GM23338 (cell line): ENCODE measurements at regions not wholly inside any gene's neighbourhood (a gene's known extent, or its start where the extent isn't known, plus 50 kb on each side); places are given as distances from the start of the nearest gene placed in this dataset.

Experiments used
- ATAC-seq: fragments of 200-7000 bp; cut with Tn5 transposase; 3 replicates; pipeline ENCODE4 v1.9.1; 2020
- DNase-seq: peaks from one replicate; pipeline ENCODE4 v3.0.0-alpha.2; 2015; ENCODE audit warnings: low spot score
- H2AFZ ChIP-seq: fragments of 200-600 bp; sonication (generic); 2 replicates; pipeline ENCODE4 v1.8.0; 2016; ENCODE audit warnings: antibody characterized with exemption, mild to moderate bottlenecking, moderate library complexity
- H3F3A ChIP-seq: fragments of 200-600 bp; sonication (generic); replicated peaks from 2 replicates; pipeline ENCODE4 v1.8.0; 2017; ENCODE audit warnings: antibody characterized with exemption, mixed run types, low read depth
- H3K27ac ChIP-seq: fragments of 200-600 bp; sonication (generic); 2 replicates; pipeline ENCODE4 v1.6.1; 2016; ENCODE audit warnings: low read depth
- H3K27me3 ChIP-seq: fragments of 200-600 bp; sonication (generic); 2 replicates; pipeline ENCODE4 v1.8.0; 2016; ENCODE audit warnings: mild to moderate bottlenecking, mixed run types, moderate library complexity; ENCODE audit not compliant: insufficient read depth
- H3K36me3 ChIP-seq: fragments of 200-600 bp; sonication (generic); 2 replicates; pipeline ENCODE4 v1.8.0; 2016; ENCODE audit warnings: mild to moderate bottlenecking; ENCODE audit not compliant: insufficient read depth
- H3K4me1 ChIP-seq: fragments of 200-600 bp; sonication (generic); 2 replicates; pipeline ENCODE4 v1.8.0; 2016; ENCODE audit warnings: mild to moderate bottlenecking, moderate library complexity; ENCODE audit not compliant: insufficient read depth
- H3K4me2 ChIP-seq: fragments of 200-600 bp; sonication (generic); 2 replicates; pipeline ENCODE4 v1.7.1; 2017; ENCODE audit warnings: mixed run types
- H3K4me3 ChIP-seq: fragments of 200-600 bp; sonication (generic); 2 replicates; pipeline ENCODE4 v1.6.1; 2016; ENCODE audit warnings: mixed run types
- H3K79me2 ChIP-seq: fragments of 200-600 bp; sonication (generic); replicated peaks from 2 replicates; pipeline ENCODE4 v1.8.0; 2017; ENCODE audit warnings: mild to moderate bottlenecking; ENCODE audit not compliant: insufficient read depth
- H3K9me2 ChIP-seq: fragments of 200-600 bp; sonication (generic); 2 replicates; pipeline ENCODE4 v1.8.0; 2017; ENCODE audit not compliant: insufficient read depth
- H4K20me1 ChIP-seq: fragments of 200-600 bp; sonication (generic); replicated peaks from 2 replicates; pipeline ENCODE4 v1.8.0; 2017; ENCODE audit warnings: mild to moderate bottlenecking; ENCODE audit not compliant: insufficient read depth
- H3K27ac Mint-ChIP-seq: 2 replicates; pipeline ENCODE4 v1.8.0; 2020; ENCODE audit warnings: inconsistent platforms, mild to moderate bottlenecking, moderate library complexity, mixed read lengths
- H3K27me3 Mint-ChIP-seq: 3 replicates; pipeline ENCODE4 v1.8.0; 2022; ENCODE audit warnings: low read depth, mild to moderate bottlenecking, moderate library complexity, mixed read lengths, inconsistent platforms; ENCODE audit not compliant: insufficient read depth, poor library complexity
- H3K36me3 Mint-ChIP-seq: 3 replicates; pipeline ENCODE4 v1.8.0; 2021; ENCODE audit warnings: low read depth, mild to moderate bottlenecking, inconsistent platforms, moderate library complexity, mixed read lengths
- H3K4me1 Mint-ChIP-seq: 3 replicates; pipeline ENCODE4 v1.8.0; 2020; ENCODE audit warnings: mild to moderate bottlenecking, inconsistent platforms, mixed read lengths
- H3K4me3 Mint-ChIP-seq: 3 replicates; pipeline ENCODE4 v1.8.0; 2021; ENCODE audit warnings: moderate library complexity, mild to moderate bottlenecking, inconsistent platforms, mixed read lengths
- H3K9me3 Mint-ChIP-seq: 3 replicates; pipeline ENCODE4 v1.8.0; 2020; ENCODE audit warnings: moderate library complexity, mild to moderate bottlenecking, inconsistent platforms, mixed read lengths
- CREB1 ChIP-seq: fragments of 250-450 bp; sonication (Bioruptor Pico); IDR thresholded peaks from 2 replicates; pipeline ENCODE4 v1.5.0; 2020; ENCODE audit warnings: low read depth, mild to moderate bottlenecking, moderate library complexity
- EZH2 ChIP-seq: fragments of 200-600 bp; sonication (generic); IDR thresholded peaks from one replicate; pipeline ENCODE4 v1.8.0; 2017; ENCODE audit warnings: antibody characterized with exemption, mild to moderate bottlenecking, low read depth; ENCODE audit not compliant: unreplicated experiment
- EZH2phosphoT487 ChIP-seq: fragments of 200-600 bp; sonication (generic); IDR thresholded peaks from one replicate; pipeline ENCODE4 v1.8.1; 2018; ENCODE audit warnings: antibody characterized with exemption; ENCODE audit not compliant: unreplicated experiment
- JUNB ChIP-seq: IDR thresholded peaks from one replicate; pipeline ENCODE4 v1.6.1; 2016; ENCODE audit warnings: antibody characterized with exemption; ENCODE audit not compliant: unreplicated experiment
- NANOG ChIP-seq: IDR thresholded peaks from 2 replicates; pipeline ENCODE4 v1.6.1; 2016; ENCODE audit warnings: antibody characterized with exemption, borderline replicate concordance
- POLR2AphosphoS5 ChIP-seq: IDR thresholded peaks from 2 replicates; pipeline ENCODE4 v1.6.1; 2016; ENCODE audit warnings: antibody characterized with exemption, low read depth
- STAT1 ChIP-seq: IDR thresholded peaks from one replicate; pipeline ENCODE4 v1.6.1; 2016; ENCODE audit warnings: antibody characterized with exemption; ENCODE audit not compliant: unreplicated experiment
- ZNF114 ChIP-seq: fragments of 250-450 bp; sonication (Bioruptor Pico); IDR thresholded peaks from 2 replicates; pipeline ENCODE4 v1.5.0; 2020; ENCODE audit warnings: mild to moderate bottlenecking, moderate library complexity
- ZNF331 ChIP-seq: fragments of 250-450 bp; sonication (Bioruptor Pico); IDR thresholded peaks from 2 replicates; pipeline ENCODE4 v1.5.0; 2020; ENCODE audit warnings: low read depth, mild to moderate bottlenecking, moderate library complexity
- TF ChIP-seq, protein P1 (sequence below), 2 experiments: fragments of 200-600 bp in 1 of 2; sonication (generic) in 1 of 2; conservative IDR thresholded peaks; 2 replicates each; pipeline versions ENCODE4 v1.5.1 to v1.6.1; 2016 to 2017; ENCODE audit warnings: antibody characterized with exemption in 2 of 2, low read depth in 2 of 2, mild to moderate bottlenecking in 2 of 2, moderate library complexity in 1 of 2
- TF ChIP-seq, protein P2 (sequence below): IDR thresholded peaks from 2 replicates; pipeline ENCODE4 v1.6.1; 2016; ENCODE audit warnings: antibody characterized with exemption

DNA sequence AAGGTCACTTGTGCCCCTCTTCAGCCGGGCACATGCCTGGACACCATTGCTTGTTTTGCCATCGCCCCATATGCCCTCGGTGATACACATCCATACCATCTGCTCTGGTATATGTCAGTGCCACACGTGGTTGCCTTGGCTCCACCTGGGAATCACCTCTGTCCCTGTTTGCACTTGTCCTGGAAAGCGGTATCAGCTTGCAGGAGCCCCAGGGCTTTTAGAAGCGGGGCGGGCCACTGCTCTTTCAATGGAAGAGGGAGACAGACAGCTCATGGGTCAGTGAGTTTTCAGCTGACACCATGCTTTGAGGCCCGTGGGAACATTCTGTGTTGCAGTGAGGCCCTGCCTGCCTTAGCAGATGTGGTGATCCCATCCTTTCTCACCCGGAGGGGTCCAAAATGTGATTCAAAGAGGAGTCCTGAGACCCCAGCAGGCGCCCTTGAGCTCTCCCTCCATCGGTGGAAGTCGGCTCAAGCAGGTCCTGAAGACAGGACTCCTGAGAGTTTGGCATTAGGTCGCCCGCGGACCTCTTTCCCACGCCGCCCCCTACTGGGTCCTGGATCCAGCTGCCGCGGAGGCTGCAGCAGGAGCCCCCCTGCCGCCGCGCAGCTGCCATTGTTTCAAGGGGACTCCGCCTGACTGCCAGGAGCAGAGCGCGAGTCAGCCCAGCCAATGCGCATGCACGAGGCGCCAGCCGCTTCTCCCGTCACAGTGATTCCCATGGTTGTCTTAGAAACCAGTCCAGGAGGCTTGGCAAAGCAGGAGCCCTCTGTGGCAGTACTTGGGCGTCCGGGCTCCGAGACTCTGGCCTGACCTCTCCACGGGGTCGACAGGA lies 773.2 kb upstream of the ALG10B start:
- Histone ChIP-seq H3K36me3 (no peaks in the 10 kb centered on the region), H3K79me2 (no peaks in the 10 kb centered on the region), H3F3A (no peaks in the 10 kb centered on the region), H3K4me2 (no peak overlapping the region), H2AFZ (no peak overlapping the region), H3K9me2 (no peaks in the 10 kb centered on the region), H3K4me3 (no peak overlapping the region), H3K4me1 (no peaks in the 10 kb centered on the region), H3K27me3 (no peaks in the 10 kb centered on the region), H4K20me1 (no peaks in the 10 kb centered on the region), H3K27ac (no peak overlapping the region)
- TF ChIP-seq JUNB (no peak), NANOG (no peak), ZNF114 (no peak), EZH2phosphoT487 (no peak), EZH2 (no peak), ZNF331 (CRISPR knock-in tag) (no peak)
- TF ChIP-seq, protein P1, sequence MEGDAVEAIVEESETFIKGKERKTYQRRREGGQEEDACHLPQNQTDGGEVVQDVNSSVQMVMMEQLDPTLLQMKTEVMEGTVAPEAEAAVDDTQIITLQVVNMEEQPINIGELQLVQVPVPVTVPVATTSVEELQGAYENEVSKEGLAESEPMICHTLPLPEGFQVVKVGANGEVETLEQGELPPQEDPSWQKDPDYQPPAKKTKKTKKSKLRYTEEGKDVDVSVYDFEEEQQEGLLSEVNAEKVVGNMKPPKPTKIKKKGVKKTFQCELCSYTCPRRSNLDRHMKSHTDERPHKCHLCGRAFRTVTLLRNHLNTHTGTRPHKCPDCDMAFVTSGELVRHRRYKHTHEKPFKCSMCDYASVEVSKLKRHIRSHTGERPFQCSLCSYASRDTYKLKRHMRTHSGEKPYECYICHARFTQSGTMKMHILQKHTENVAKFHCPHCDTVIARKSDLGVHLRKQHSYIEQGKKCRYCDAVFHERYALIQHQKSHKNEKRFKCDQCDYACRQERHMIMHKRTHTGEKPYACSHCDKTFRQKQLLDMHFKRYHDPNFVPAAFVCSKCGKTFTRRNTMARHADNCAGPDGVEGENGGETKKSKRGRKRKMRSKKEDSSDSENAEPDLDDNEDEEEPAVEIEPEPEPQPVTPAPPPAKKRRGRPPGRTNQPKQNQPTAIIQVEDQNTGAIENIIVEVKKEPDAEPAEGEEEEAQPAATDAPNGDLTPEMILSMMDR (conservative IDR thresholded peaks at IDR 0.05; ENCODE audit: low read depth in 2 of 2): no peak
- TF ChIP-seq, protein P2, sequence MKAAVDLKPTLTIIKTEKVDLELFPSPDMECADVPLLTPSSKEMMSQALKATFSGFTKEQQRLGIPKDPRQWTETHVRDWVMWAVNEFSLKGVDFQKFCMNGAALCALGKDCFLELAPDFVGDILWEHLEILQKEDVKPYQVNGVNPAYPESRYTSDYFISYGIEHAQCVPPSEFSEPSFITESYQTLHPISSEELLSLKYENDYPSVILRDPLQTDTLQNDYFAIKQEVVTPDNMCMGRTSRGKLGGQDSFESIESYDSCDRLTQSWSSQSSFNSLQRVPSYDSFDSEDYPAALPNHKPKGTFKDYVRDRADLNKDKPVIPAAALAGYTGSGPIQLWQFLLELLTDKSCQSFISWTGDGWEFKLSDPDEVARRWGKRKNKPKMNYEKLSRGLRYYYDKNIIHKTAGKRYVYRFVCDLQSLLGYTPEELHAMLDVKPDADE: no peak
- Mint-ChIP-seq H3K4me1 (no peaks in the 10 kb centered on the region), H3K27ac (no peak overlapping the region), H3K9me3 (peaks cover 100% of the 10 kb centered on the region), H3K4me3 (no peak overlapping the region), H3K36me3 (peaks cover 68% of the 10 kb centered on the region), H3K27me3 (peaks cover 15% of the 10 kb centered on the region)
- DNase-seq: no peak
- ATAC-seq: no peak

DNA sequence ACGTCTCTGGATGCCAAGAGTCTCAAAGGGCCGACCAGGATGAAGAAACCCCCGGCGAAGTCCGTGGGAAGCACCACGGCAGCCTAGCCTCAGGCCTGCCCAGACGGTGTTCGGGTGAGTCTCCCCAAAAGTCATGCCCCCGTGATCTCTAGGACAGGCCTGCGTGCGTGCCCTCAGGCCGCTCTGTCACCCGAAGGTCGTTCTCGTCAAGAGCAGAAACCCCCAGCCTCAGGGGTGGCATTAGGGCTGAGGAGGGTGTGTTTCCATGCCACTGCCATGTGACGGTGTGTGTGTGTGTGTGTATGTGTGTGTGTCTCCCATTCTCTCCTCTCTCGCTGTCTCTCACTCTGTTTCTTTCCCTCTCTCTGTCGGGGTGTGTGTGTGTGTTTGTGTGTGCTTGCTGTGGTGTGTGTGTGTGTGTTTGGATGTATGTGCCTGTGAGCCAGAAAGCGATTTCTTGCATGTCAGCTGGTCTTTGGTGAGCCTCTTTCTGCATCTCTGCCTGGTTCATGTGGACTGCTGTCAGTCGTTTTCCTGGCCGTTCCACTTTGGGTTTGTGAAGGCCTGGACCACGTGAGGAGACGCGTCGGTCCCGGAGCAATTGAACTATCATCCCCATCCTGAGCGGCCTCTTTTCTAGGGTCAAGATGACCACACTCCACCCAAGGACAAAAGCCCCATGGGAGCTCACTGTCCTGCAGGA lies 772.5 kb upstream of the ALG10B start:
- H3K27me3 Mint-ChIP-seq: peaks cover 15% of the 10 kb centered on the region
- TF ChIP-seq ZNF114 (no peak), CREB1 (no peak), STAT1 (no peak), POLR2AphosphoS5 (no peak)
- TF ChIP-seq, protein P1 (conservative IDR thresholded peaks at IDR 0.05; ENCODE audit: low read depth in 2 of 2): no peak

More for the DNA sequence above, 772.5 kb upstream of the ALG10B start:
- no peaks in the 10 kb centered on the region for H3K79me2 ChIP-seq
- H3K4me3 ChIP-seq: no peak overlapping the region
- Mint-ChIP-seq H3K4me1 (no peaks in the 10 kb centered on the region), H3K4me3 (no peak overlapping the region), H3K36me3 (peaks cover 76% of the 10 kb centered on the region), H3K27ac (no peak overlapping the region), H3K9me3 (peaks cover 100% of the 10 kb centered on the region)
- H3K36me3 ChIP-seq: no peaks in the 10 kb centered on the region
- no peaks in the 10 kb centered on the region for H3F3A ChIP-seq
- no peaks in the 10 kb centered on the region for H4K20me1 ChIP-seq
- no peak overlapping the region for H3K4me2 ChIP-seq
- DNase-seq (no peak), ATAC-seq (no peak)
- H3K9me2 ChIP-seq: no peaks in the 10 kb centered on the region
- H2AFZ ChIP-seq: no peak overlapping the region
- H3K4me1 ChIP-seq: no peaks in the 10 kb centered on the region
- no peak overlapping the region for H3K27ac ChIP-seq
- no peaks in the 10 kb centered on the region for H3K27me3 ChIP-seq
